GM21786 (cell line): ENCODE measurements at regions not wholly inside any gene's neighbourhood (a gene's known extent, or its start where the extent isn't known, plus 50 kb on each side); places are given as distances from the start of the nearest gene placed in this dataset.
"Not testable (repeated sequence)": the region's sequence is repeated elsewhere in the genome, so short reads cannot be mapped to it uniquely, and the experiment has no call there.

Source experiments
- ATAC-seq: cut with Tn5 transposase; IDR thresholded peaks from one replicate; pipeline ENCODE4 v1.9.1; 2021; ENCODE audit not compliant: unreplicated experiment

- no peak for ATAC-seq
These were observed 81.4 kb downstream of the ALOX5AP start for GRCh38 chr13:30816736-30817135.

GRCh38 chr13:30818323-30818960 lies 83.1 kb downstream of the ALOX5AP start:
- ATAC-seq = no peak

- ATAC-seq = no peak
These were observed 84.0 kb downstream of the ALOX5AP start for GRCh38 chr13:30819136-30819888.

- ATAC-seq = no peak
These were observed 84.7 kb upstream of the MEDAG start for GRCh38 chr13:30821421-30821820.

GRCh38 chr13:30824651-30825050 lies 81.4 kb upstream of the MEDAG start:
- ATAC-seq = no peak

- ATAC-seq = no peak
These were observed 79.0 kb upstream of the MEDAG start for GRCh38 chr13:30826911-30827577.

- no peak for ATAC-seq
These were observed 78.5 kb upstream of the MEDAG start for GRCh38 chr13:30827578-30827925.

GRCh38 chr13:30829145-30829832 lies 76.8 kb upstream of the MEDAG start:
- ATAC-seq = no peak

- no peak for ATAC-seq
These were observed 76.0 kb upstream of the MEDAG start for GRCh38 chr13:30829833-30830637.

GRCh38 chr13:30830638-30830965 lies 75.5 kb upstream of the MEDAG start:
- no peak for ATAC-seq

- ATAC-seq = no peak
These were observed 74.6 kb upstream of the MEDAG start for GRCh38 chr13:30831515-30831914.

GRCh38 chr13:30832377-30832776 lies 73.7 kb upstream of the MEDAG start:
- ATAC-seq = no peak

- ATAC-seq = no peak
These were observed 73.2 kb upstream of the MEDAG start for GRCh38 chr13:30832845-30833332.

- ATAC-seq = no peak
These were observed 70.6 kb upstream of the MEDAG start for GRCh38 chr13:30835442-30835841.

GRCh38 chr13:30837227-30838159 lies 68.6 kb upstream of the MEDAG start:
- ATAC-seq = no peak

GRCh38 chr13:30839636-30840035 lies 66.4 kb upstream of the MEDAG start:
- ATAC-seq = not testable (repeated sequence)

GRCh38 chr13:30840515-30840914 lies 65.6 kb upstream of the MEDAG start:
- ATAC-seq = no peak

- ATAC-seq = no peak
These were observed 64.9 kb upstream of the MEDAG start for GRCh38 chr13:30841154-30841553.

GRCh38 chr13:30843548-30843947 lies 62.5 kb upstream of the MEDAG start:
- ATAC-seq = no peak
